VCaP (cell line): ENCODE measurements at regions not wholly inside any gene's neighbourhood (a gene's known extent, or its start where the extent isn't known, plus 50 kb on each side); places are given as distances from the start of the nearest gene placed in this dataset.
"Not testable (repeated sequence)": the region's sequence is repeated elsewhere in the genome, so short reads cannot be mapped to it uniquely, and the experiment has no call there.

Experiments
- H3K27ac ChIP-seq: fragments of 450-650 bp; 2 replicates; pipeline ENCODE4 v1.5.1; 2017
- TF ChIP-seq, protein P1 (sequence below): fragments of 450-650 bp; conservative IDR thresholded peaks from 2 replicates; pipeline ENCODE4 v1.5.1; 2017; ENCODE audit warnings: mild to moderate bottlenecking, moderate library complexity

- H3K27ac ChIP-seq: no peak overlapping the region
- TF ChIP-seq, protein P1, sequence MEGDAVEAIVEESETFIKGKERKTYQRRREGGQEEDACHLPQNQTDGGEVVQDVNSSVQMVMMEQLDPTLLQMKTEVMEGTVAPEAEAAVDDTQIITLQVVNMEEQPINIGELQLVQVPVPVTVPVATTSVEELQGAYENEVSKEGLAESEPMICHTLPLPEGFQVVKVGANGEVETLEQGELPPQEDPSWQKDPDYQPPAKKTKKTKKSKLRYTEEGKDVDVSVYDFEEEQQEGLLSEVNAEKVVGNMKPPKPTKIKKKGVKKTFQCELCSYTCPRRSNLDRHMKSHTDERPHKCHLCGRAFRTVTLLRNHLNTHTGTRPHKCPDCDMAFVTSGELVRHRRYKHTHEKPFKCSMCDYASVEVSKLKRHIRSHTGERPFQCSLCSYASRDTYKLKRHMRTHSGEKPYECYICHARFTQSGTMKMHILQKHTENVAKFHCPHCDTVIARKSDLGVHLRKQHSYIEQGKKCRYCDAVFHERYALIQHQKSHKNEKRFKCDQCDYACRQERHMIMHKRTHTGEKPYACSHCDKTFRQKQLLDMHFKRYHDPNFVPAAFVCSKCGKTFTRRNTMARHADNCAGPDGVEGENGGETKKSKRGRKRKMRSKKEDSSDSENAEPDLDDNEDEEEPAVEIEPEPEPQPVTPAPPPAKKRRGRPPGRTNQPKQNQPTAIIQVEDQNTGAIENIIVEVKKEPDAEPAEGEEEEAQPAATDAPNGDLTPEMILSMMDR: no peak
Measured at GRCh38 chr2:142742371-142743214, 134.9 kb upstream of the KYNU start.

DNA sequence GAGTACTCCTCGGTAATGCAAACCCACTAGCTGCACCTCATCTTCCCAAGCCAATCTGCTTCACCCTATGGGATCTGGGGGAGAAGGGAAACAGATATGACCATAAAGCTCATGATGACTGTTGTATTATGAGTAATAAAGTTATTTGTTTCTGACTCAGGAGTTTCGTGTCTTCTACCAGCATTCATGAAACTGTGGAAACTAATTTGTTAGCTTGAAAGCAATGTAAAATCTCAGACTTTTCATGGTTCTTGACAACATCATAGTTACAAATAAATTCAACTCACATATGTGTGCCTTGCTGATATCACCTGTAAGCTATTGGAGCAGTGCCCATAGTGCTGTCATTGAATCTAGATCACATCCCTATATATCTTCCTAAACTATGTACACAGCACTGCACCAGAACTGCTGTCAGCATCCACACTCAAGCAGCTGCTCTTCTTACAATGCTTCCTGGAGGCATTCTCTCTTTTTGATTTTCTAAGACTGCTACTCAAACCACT is 135.6 kb upstream of the KYNU start:
- H3K27ac ChIP-seq: no peak overlapping the region
- TF ChIP-seq, protein P1: no peak

DNA sequence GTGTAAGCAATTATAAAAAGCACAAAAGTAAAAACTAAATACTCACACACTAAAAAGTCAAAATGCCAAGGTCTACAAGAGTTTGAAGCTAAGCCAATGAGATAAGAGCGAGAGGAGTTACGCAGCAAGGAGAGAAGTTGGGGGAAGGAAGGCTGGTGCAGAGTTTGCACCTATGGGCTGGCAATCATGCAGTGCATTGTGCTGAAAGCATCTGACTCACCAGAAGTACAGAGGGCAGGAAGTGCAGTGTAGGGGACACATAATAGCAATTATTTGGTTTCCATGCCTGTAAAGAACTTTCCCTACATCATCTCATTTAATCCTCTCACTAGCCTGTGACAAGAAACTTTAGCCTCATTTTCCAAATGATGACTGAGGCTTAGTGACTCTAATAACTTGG is 142.7 kb upstream of the KYNU start:
- TF ChIP-seq, protein P1: no peak
- no peak overlapping the region for H3K27ac ChIP-seq

DNA sequence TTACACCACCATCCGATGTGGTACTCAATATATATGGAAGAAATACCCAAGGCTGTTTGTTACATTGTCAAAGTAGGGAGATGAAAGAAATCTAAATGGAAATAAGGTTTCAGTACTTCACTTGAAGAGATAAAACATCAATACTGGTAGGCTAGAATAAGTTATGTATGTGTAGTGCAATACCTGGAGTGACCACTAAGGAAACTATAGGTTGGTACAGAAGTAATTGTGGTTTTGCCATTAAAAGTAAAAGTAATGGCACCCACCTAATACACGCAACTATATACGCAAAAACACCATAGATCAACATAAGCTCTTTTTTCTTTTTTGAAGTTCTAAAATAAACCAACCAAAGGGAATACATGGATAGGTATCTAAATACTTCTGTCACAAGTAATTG is 143.2 kb upstream of the KYNU start:
- TF ChIP-seq, protein P1: no peak
- H3K27ac ChIP-seq: no peak overlapping the region

DNA sequence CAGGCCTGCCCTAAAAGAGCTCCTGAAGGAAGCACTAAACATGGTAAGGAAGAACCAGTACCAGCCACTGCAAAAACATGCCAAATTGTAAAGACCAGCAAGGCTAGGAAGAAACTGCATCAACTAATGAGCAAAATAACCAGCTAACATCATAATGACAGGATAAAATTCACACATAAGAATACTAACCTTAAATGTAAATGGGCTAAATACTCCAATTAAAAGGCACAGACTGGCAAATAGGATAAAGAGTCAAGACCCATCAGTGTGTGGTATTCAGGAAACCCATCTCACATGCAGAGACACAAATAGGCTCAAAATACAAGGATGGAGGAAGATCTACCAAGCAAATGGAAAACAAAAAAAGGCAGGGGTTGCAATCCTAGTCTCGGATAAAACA is 147.7 kb upstream of the KYNU start:
- not testable (repeated sequence) for H3K27ac ChIP-seq

- H3K27ac ChIP-seq: not testable (repeated sequence)
Measured at GRCh38 chr2:142727821-142728478, 149.5 kb upstream of the KYNU start.

DNA sequence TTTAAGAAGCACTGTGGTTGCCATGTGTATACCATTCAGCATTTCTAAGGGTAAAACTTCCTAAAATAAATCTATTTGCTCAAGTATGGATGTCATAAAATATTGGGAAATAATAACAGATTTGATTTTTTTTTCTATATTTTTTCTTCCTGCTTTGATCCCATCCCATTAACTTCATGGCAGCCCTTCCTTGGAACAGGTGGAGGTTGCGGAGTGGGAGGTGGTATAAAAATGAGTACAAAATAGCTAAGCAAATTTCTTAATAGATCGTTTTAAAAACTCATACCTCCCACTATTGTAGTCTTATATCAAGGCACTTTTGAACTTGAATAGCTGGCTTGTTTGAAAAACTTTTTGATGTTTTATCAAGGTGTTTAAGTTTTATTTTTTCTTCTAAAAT is 152.1 kb upstream of the KYNU start:
- no peak overlapping the region for H3K27ac ChIP-seq
- TF ChIP-seq, protein P1: no peak

GRCh38 chr2:142724713-142725349 is 152.6 kb upstream of the KYNU start:
- TF ChIP-seq, protein P1: no peak
- H3K27ac ChIP-seq: no peak overlapping the region
